Osteoblast (primary cell): ENCODE measurements at regions not wholly inside any gene's neighbourhood (a gene's known extent, or its start where the extent isn't known, plus 50 kb on each side); places are given as distances from the start of the nearest gene placed in this dataset.

ENCODE experiments used
- DNase-seq: peaks from one replicate; pipeline ENCODE4 v3.0.0; 2011; ENCODE audit warnings: low spot score, mixed read lengths; ENCODE audit not compliant: insufficient read length; ENCODE audit errors: missing footprints
- H2AFZ ChIP-seq: 2 replicates; pipeline ENCODE4 v1.6.0; 2011; ENCODE audit warnings: mild to moderate bottlenecking, low read length
- H3K27ac ChIP-seq: 2 replicates; pipeline ENCODE4 v1.5.1; 2011; ENCODE audit warnings: mild to moderate bottlenecking, low read depth, low read length, moderate library complexity
- H3K27me3 ChIP-seq: 2 replicates; pipeline ENCODE4 v1.6.0; 2012; ENCODE audit warnings: mild to moderate bottlenecking, control low read depth, inconsistent platforms, low read length, moderate library complexity; ENCODE audit not compliant: insufficient read depth
- H3K36me3 ChIP-seq: 2 replicates; pipeline ENCODE4 v1.5.1; 2011; ENCODE audit warnings: mild to moderate bottlenecking, low read length, control low read depth, moderate library complexity; ENCODE audit not compliant: insufficient read depth
- H3K4me1 ChIP-seq: 2 replicates; pipeline ENCODE4 v1.5.1; 2011; ENCODE audit warnings: mild to moderate bottlenecking, low read length, control low read depth, moderate library complexity; ENCODE audit not compliant: insufficient read depth
- H3K4me2 ChIP-seq: 2 replicates; pipeline ENCODE4 v1.6.0; 2011; ENCODE audit warnings: mild to moderate bottlenecking, low read length; ENCODE audit not compliant: insufficient read depth
- H3K4me3 ChIP-seq: fragments of 200-600 bp; sonication (generic); 3 replicates; pipeline ENCODE4 v1.5.1; 2012; ENCODE audit warnings: mild to moderate bottlenecking, low read length, inconsistent platforms; ENCODE audit not compliant: insufficient read depth
- H3K79me2 ChIP-seq: 2 replicates; pipeline ENCODE4 v1.6.0; 2012; ENCODE audit warnings: mild to moderate bottlenecking, low read length, control low read depth, inconsistent platforms; ENCODE audit not compliant: insufficient read depth
- H3K9me3 ChIP-seq: 2 replicates; pipeline ENCODE4 v1.5.1; 2011; ENCODE audit warnings: low read depth, low read length, control low read depth
- H4K20me1 ChIP-seq: 2 replicates; pipeline ENCODE4 v1.6.0; 2012; ENCODE audit warnings: mild to moderate bottlenecking, low read length, control low read depth; ENCODE audit not compliant: insufficient read depth
- TF ChIP-seq, protein P1 (sequence below): IDR thresholded peaks from 2 replicates; pipeline ENCODE4 v1.5.1; 2011; ENCODE audit warnings: mild to moderate bottlenecking, low read depth, low read length, moderate library complexity; ENCODE audit errors: extremely low read depth

GRCh38 chr18:42392926-42393325, 437.9 kb downstream of the PIK3C3 start:
- no peak overlapping the region for H3K27ac ChIP-seq
- H3K4me1 ChIP-seq = no peaks in the 10 kb centered on the region
- H3K36me3 ChIP-seq = no peaks in the 10 kb centered on the region
- no peaks in the 10 kb centered on the region for H3K79me2 ChIP-seq
- DNase-seq = no peak
- H3K27me3 ChIP-seq = no peaks in the 10 kb centered on the region
- TF ChIP-seq, protein P1, sequence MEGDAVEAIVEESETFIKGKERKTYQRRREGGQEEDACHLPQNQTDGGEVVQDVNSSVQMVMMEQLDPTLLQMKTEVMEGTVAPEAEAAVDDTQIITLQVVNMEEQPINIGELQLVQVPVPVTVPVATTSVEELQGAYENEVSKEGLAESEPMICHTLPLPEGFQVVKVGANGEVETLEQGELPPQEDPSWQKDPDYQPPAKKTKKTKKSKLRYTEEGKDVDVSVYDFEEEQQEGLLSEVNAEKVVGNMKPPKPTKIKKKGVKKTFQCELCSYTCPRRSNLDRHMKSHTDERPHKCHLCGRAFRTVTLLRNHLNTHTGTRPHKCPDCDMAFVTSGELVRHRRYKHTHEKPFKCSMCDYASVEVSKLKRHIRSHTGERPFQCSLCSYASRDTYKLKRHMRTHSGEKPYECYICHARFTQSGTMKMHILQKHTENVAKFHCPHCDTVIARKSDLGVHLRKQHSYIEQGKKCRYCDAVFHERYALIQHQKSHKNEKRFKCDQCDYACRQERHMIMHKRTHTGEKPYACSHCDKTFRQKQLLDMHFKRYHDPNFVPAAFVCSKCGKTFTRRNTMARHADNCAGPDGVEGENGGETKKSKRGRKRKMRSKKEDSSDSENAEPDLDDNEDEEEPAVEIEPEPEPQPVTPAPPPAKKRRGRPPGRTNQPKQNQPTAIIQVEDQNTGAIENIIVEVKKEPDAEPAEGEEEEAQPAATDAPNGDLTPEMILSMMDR = no peak
- no peak overlapping the region for H3K4me2 ChIP-seq
- H2AFZ ChIP-seq = no peak overlapping the region
- H3K4me3 ChIP-seq = no peak overlapping the region
- no peaks in the 10 kb centered on the region for H4K20me1 ChIP-seq
- no peaks in the 10 kb centered on the region for H3K9me3 ChIP-seq

- Histone ChIP-seq H3K27ac (no peak overlapping the region), H3K4me1 (no peaks in the 10 kb centered on the region), H4K20me1 (no peaks in the 10 kb centered on the region), H3K27me3 (no peaks in the 10 kb centered on the region), H3K9me3 (no peaks in the 10 kb centered on the region), H3K4me2 (no peak overlapping the region), H3K79me2 (no peaks in the 10 kb centered on the region), H2AFZ (no peak overlapping the region), H3K4me3 (no peak overlapping the region), H3K36me3 (no peaks in the 10 kb centered on the region)
- TF ChIP-seq, protein P1 = no peak
- DNase-seq = no peak
Measured at GRCh38 chr18:42394238-42394637, 439.2 kb downstream of the PIK3C3 start.

DNA sequence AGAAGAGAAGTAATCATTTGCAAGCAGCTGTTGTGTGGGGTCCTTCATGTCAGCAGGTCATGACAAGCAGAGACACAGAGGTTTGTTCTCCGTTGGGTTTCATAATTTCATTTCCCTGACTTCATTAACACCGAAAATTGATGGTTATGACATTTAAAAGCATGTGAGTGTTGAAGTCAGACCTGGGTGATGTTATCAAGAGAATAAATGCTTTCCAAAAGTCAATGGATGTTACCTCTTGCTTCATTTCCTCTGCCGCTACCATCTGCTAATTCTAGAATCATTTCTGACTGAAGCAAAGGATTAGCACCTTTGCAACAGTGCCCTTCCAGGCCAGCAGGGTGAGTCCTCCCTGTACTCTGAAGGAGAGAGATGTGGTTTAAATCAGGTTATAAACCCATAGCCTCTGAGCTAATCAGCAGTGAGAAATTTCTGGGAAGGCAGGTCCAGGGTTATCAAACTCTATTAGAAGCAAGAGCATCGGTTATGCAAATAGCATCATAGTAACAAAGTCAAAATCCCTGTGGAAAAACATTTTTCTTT, 446.2 kb downstream of the PIK3C3 start:
- Histone ChIP-seq H3K27me3 (no peaks in the 10 kb centered on the region), H3K27ac (no peak overlapping the region), H3K79me2 (no peaks in the 10 kb centered on the region), H3K4me1 (no peaks in the 10 kb centered on the region), H3K4me2 (no peak overlapping the region), H4K20me1 (no peaks in the 10 kb centered on the region), H3K4me3 (no peak overlapping the region), H3K36me3 (no peaks in the 10 kb centered on the region), H3K9me3 (no peaks in the 10 kb centered on the region), H2AFZ (no peak overlapping the region)
- DNase-seq = no peak
- TF ChIP-seq, protein P1 = no peak

- no peak overlapping the region for H2AFZ ChIP-seq
- no peak overlapping the region for H3K4me3 ChIP-seq
- H3K27me3 ChIP-seq = no peaks in the 10 kb centered on the region
- TF ChIP-seq, protein P1 = no peak
- no peaks in the 10 kb centered on the region for H3K36me3 ChIP-seq
- no peaks in the 10 kb centered on the region for H3K9me3 ChIP-seq
- H3K79me2 ChIP-seq = no peaks in the 10 kb centered on the region
- no peaks in the 10 kb centered on the region for H3K4me1 ChIP-seq
- no peak overlapping the region for H3K4me2 ChIP-seq
- no peak for DNase-seq
- H4K20me1 ChIP-seq = no peaks in the 10 kb centered on the region
- no peak overlapping the region for H3K27ac ChIP-seq
Measured at GRCh38 chr18:42404151-42404550, 449.1 kb downstream of the PIK3C3 start.
